ENCODE measurements at regions not wholly inside any gene's neighbourhood (a gene's known extent, or its start where the extent isn't known, plus 50 kb on each side); places are given as distances from the start of the nearest gene placed in this dataset.

- TF ChIP-seq, protein P1, sequence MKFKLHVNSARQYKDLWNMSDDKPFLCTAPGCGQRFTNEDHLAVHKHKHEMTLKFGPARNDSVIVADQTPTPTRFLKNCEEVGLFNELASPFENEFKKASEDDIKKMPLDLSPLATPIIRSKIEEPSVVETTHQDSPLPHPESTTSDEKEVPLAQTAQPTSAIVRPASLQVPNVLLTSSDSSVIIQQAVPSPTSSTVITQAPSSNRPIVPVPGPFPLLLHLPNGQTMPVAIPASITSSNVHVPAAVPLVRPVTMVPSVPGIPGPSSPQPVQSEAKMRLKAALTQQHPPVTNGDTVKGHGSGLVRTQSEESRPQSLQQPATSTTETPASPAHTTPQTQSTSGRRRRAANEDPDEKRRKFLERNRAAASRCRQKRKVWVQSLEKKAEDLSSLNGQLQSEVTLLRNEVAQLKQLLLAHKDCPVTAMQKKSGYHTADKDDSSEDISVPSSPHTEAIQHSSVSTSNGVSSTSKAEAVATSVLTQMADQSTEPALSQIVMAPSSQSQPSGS (CRISPR knock-in tag; IDR thresholded peaks at IDR 0.05; ENCODE audit: borderline replicate concordance, low read depth), result no peak
- TF ChIP-seq TEAD1 (CRISPR knock-in tag; IDR thresholded peaks at IDR 0.05), result no peak
Measured at GRCh38 chr10:120396228-120396627, 60.8 kb upstream of the PLPP4 start (continued).

GRCh38 chr10:120398180-120398579 is 58.8 kb upstream of the PLPP4 start:
- Mint-ChIP-seq H3K27ac (no peak overlapping the region), H3K4me1 (peaks cover 29% of the 10 kb centered on the region), H3K36me3 (peaks cover 2% of the 10 kb centered on the region; the same call in 1 of the 2 replicates), H3K4me3 (no peak overlapping the region), H3K27me3 (ENCODE audit: low read depth) (no peaks in the 10 kb centered on the region; the same call in 1 of the 2 replicates), H3K9me3 (peaks cover 25% of the 10 kb centered on the region)
- TF ChIP-seq ATF1 (CRISPR knock-in tag; IDR thresholded peaks at IDR 0.05) (no peak), ZMAT4 (CRISPR knock-in tag; IDR thresholded peaks at IDR 0.05) (no peak), FOXK1 (CRISPR knock-in tag; IDR thresholded peaks at IDR 0.05) (no peak), NFATC4 (CRISPR knock-in tag; IDR thresholded peaks at IDR 0.05) (no peak), IRF1 (CRISPR knock-in tag; IDR thresholded peaks at IDR 0.05) (no peak), CDX4 (CRISPR knock-in tag; IDR thresholded peaks at IDR 0.05; ENCODE audit: borderline replicate concordance) (no peak), GRHL2 (CRISPR knock-in tag; IDR thresholded peaks at IDR 0.05; ENCODE audit: insufficient replicate concordance, severe bottlenecking) (no peak), ZSCAN18 (CRISPR knock-in tag; IDR thresholded peaks at IDR 0.05) (no peak), ZNF416 (CRISPR knock-in tag; IDR thresholded peaks at IDR 0.05) (no peak), HMGA2 (CRISPR knock-in tag; IDR thresholded peaks at IDR 0.05) (no peak), ESRRA (CRISPR knock-in tag; IDR thresholded peaks at IDR 0.05; ENCODE audit: borderline replicate concordance) (no peak)
- TF ChIP-seq, protein P2, sequence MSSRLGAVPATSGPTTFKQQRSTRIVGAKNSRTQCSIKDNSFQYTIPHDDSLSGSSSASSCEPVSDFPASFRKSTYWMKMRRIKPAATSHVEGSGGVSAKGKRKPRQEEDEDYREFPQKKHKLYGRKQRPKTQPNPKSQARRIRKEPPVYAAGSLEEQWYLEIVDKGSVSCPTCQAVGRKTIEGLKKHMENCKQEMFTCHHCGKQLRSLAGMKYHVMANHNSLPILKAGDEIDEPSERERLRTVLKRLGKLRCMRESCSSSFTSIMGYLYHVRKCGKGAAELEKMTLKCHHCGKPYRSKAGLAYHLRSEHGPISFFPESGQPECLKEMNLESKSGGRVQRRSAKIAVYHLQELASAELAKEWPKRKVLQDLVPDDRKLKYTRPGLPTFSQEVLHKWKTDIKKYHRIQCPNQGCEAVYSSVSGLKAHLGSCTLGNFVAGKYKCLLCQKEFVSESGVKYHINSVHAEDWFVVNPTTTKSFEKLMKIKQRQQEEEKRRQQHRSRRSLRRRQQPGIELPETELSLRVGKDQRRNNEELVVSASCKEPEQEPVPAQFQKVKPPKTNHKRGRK (CRISPR knock-in tag; IDR thresholded peaks at IDR 0.05; ENCODE audit: borderline replicate concordance), result no peak
- TF ChIP-seq, protein P3, sequence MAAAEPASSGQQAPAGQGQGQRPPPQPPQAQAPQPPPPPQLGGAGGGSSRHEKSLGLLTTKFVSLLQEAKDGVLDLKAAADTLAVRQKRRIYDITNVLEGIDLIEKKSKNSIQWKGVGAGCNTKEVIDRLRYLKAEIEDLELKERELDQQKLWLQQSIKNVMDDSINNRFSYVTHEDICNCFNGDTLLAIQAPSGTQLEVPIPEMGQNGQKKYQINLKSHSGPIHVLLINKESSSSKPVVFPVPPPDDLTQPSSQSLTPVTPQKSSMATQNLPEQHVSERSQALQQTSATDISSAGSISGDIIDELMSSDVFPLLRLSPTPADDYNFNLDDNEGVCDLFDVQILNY (CRISPR knock-in tag; IDR thresholded peaks at IDR 0.05), result no peak
- TF ChIP-seq, protein P4, sequence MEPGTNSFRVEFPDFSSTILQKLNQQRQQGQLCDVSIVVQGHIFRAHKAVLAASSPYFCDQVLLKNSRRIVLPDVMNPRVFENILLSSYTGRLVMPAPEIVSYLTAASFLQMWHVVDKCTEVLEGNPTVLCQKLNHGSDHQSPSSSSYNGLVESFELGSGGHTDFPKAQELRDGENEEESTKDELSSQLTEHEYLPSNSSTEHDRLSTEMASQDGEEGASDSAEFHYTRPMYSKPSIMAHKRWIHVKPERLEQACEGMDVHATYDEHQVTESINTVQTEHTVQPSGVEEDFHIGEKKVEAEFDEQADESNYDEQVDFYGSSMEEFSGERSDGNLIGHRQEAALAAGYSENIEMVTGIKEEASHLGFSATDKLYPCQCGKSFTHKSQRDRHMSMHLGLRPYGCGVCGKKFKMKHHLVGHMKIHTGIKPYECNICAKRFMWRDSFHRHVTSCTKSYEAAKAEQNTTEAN (CRISPR knock-in tag; IDR thresholded peaks at IDR 0.05), result no peak
- ATAC-seq (no peak), DNase-seq (ENCODE audit: low spot score) (no peak)
- CTCF ChIA-PET, result no interaction called here
- POLR2A ChIA-PET, result no interaction called here
